NB4 (cell line): ENCODE measurements at regions not wholly inside any gene's neighbourhood (a gene's known extent, or its start where the extent isn't known, plus 50 kb on each side); places are given as distances from the start of the nearest gene placed in this dataset.

Experiments
- MYC ChIP-seq: IDR thresholded peaks from 2 replicates; pipeline ENCODE4 v1.6.1; 2011; ENCODE audit warnings: low read depth, low read length
- POLR2A ChIP-seq: IDR thresholded peaks from 2 replicates; pipeline ENCODE4 v1.6.1; 2011; ENCODE audit warnings: mild to moderate bottlenecking; ENCODE audit not compliant: insufficient read length; ENCODE audit errors: extremely low read depth
- TF ChIP-seq, protein P1 (sequence below): IDR thresholded peaks from 2 replicates; pipeline ENCODE4 v1.6.1; 2011; ENCODE audit warnings: low read depth, low read length
- TF ChIP-seq, protein P2 (sequence below): IDR thresholded peaks from one replicate; pipeline ENCODE4 v1.5.1; 2012; ENCODE audit warnings: low read depth, low read length

DNA sequence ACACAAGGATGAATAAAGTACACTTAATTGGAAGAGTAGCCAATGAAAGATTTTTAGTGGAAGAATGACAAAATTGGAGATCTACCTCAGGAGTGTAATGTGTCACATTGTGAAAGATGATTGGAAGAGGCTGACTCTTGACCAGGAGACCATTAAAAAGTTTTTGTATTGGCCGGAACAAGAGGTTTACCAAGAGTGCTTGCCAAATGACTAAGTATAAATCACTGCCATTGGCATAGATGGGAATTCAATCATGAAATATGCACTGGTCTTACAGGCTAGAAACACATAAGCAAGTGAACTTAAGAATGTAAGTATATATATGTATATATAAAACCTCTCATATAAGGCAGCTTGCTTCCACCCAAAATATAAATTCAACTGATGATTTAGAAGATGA, 58.7 kb upstream of the TFEC start:
- TF ChIP-seq, protein P1, sequence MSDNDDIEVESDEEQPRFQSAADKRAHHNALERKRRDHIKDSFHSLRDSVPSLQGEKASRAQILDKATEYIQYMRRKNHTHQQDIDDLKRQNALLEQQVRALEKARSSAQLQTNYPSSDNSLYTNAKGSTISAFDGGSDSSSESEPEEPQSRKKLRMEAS = no peak
- TF ChIP-seq, protein P2, sequence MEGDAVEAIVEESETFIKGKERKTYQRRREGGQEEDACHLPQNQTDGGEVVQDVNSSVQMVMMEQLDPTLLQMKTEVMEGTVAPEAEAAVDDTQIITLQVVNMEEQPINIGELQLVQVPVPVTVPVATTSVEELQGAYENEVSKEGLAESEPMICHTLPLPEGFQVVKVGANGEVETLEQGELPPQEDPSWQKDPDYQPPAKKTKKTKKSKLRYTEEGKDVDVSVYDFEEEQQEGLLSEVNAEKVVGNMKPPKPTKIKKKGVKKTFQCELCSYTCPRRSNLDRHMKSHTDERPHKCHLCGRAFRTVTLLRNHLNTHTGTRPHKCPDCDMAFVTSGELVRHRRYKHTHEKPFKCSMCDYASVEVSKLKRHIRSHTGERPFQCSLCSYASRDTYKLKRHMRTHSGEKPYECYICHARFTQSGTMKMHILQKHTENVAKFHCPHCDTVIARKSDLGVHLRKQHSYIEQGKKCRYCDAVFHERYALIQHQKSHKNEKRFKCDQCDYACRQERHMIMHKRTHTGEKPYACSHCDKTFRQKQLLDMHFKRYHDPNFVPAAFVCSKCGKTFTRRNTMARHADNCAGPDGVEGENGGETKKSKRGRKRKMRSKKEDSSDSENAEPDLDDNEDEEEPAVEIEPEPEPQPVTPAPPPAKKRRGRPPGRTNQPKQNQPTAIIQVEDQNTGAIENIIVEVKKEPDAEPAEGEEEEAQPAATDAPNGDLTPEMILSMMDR = no peak
- TF ChIP-seq POLR2A = no peak
- no peak for TF ChIP-seq MYC
